ENCODE measurements at regions not wholly inside any gene's neighbourhood (a gene's known extent, or its start where the extent isn't known, plus 50 kb on each side); places are given as distances from the start of the nearest gene placed in this dataset.
"Not testable (repeated sequence)": the region's sequence is repeated elsewhere in the genome, so short reads cannot be mapped to it uniquely, and the experiment has no call there.

- peak in 1 of 2 donors; percentile 41 for DNase-seq (ENCODE audit: low spot score in 2 of 2)
- 67% methylated on average over 5 of the region's 5 CpGs for WGBS
- not testable (repeated sequence) for H3K36me3 ChIP-seq, H3K4me3 ChIP-seq, H3K9me3 ChIP-seq, H3K27me3 ChIP-seq, H3K4me1 ChIP-seq, H3K27ac ChIP-seq
Measured at GRCh38 chr21:9302246-9302645, 1219.1 kb upstream of the TPTE start.
